ENCODE measurements at regions not wholly inside any gene's neighbourhood (a gene's known extent, or its start where the extent isn't known, plus 50 kb on each side); places are given as distances from the start of the nearest gene placed in this dataset.

DNA sequence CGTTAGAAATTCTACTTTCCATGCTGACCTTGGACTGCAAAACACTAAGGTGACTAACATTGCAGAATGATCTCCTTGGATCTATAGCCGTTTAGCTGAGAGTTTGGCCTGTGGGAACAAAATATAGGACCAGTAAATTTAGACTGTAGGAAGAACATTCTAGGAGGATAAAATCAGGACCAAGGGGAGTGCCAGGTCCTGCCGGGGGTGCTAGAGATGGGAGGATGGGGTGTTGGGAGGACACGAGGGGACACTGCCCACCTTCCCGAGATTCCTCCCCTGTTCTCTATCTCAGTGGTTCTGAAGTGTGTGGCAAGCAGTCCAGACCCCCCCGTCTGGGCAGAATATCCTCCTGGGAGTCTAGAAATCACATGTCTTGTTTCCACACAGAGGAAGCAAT lies 445.2 kb downstream of the ZSWIM6 start:
- no peak for DNase-seq (ENCODE audit: insufficient read length, low spot score)
- FAIRE-seq, result no peak
- TF ChIP-seq, protein P1, sequence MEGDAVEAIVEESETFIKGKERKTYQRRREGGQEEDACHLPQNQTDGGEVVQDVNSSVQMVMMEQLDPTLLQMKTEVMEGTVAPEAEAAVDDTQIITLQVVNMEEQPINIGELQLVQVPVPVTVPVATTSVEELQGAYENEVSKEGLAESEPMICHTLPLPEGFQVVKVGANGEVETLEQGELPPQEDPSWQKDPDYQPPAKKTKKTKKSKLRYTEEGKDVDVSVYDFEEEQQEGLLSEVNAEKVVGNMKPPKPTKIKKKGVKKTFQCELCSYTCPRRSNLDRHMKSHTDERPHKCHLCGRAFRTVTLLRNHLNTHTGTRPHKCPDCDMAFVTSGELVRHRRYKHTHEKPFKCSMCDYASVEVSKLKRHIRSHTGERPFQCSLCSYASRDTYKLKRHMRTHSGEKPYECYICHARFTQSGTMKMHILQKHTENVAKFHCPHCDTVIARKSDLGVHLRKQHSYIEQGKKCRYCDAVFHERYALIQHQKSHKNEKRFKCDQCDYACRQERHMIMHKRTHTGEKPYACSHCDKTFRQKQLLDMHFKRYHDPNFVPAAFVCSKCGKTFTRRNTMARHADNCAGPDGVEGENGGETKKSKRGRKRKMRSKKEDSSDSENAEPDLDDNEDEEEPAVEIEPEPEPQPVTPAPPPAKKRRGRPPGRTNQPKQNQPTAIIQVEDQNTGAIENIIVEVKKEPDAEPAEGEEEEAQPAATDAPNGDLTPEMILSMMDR (IDR thresholded peaks at IDR 0.05; ENCODE audit: insufficient read depth, missing control alignments), result no peak

DNA sequence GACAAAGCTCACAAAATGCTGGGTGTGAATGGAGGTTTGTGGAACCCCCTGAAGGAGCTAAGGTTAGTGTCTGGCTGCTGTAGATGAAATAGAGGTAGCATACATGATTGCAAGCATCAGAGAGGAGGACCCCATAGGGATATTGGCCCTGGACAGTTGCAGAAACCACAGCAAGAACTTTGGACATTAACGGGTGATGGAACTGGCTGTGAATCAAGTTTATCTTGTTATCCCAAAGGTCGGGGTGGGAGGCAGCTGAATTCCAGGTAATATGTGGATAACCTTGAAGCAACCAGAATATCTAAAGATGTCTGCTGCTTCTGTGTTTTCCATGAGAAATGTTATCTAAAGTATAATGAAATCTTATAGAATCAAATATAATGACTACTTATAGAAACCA lies 447.7 kb downstream of the ZSWIM6 start:
- DNase-seq (ENCODE audit: insufficient read length, low spot score), result no peak
- TF ChIP-seq, protein P1 (IDR thresholded peaks at IDR 0.05; ENCODE audit: insufficient read depth, missing control alignments), result no peak
- no peak for FAIRE-seq

- DNase-seq (ENCODE audit: insufficient read length, low spot score) (no peak), FAIRE-seq (no peak)
- TF ChIP-seq, protein P1 (IDR thresholded peaks at IDR 0.05; ENCODE audit: insufficient read depth, missing control alignments), result no peak
Observed at GRCh38 chr5:61783481-61783880, 451.4 kb downstream of the ZSWIM6 start.

DNA sequence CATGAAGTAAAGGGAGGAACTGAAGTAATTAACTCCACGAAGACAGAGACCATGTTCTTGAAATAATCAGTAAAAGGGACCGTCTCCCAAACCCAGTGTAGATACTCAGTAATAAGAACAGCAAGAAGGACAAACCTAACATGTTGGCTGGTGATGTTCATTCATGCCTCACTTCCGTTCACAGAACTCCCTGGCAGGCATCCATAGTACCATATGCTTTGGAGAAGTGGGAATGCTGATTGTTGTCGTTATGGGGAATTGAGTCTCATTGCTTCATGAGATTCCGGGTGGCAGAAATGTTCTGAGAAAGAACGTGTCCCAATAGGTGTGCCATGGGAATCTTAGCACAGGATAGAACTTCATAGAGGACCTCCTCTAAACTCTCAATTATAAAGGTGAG lies 452.3 kb downstream of the ZSWIM6 start:
- FAIRE-seq (no peak), DNase-seq (ENCODE audit: insufficient read length, low spot score) (no peak)
- TF ChIP-seq, protein P1 (IDR thresholded peaks at IDR 0.05; ENCODE audit: insufficient read depth, missing control alignments), result no peak

DNA sequence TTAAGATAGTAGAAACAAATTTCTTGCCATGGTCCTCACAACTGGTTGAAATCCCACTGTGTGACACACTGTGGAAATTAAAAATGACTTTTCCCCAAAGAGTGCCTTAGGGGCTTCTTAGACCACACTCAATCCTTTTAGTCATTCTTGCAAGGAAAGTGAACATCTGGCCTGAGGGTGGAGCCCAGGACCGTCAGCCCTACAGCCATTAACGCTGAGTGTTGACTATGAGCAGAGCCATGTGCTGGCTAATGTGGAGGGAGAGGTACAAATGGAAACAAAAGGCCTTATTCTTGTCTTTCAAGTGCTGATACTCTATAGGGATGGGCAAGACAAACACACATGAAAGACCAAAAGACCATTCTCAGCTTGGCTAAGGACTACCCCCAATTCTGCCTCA lies 456.5 kb downstream of the ZSWIM6 start:
- TF ChIP-seq, protein P1 (IDR thresholded peaks at IDR 0.05; ENCODE audit: insufficient read depth, missing control alignments), result no peak
- FAIRE-seq, result no peak
- DNase-seq (ENCODE audit: insufficient read length, low spot score), result no peak

GRCh38 chr5:61790007-61790406 lies 457.9 kb downstream of the ZSWIM6 start:
- no peak for DNase-seq (ENCODE audit: insufficient read length, low spot score)
- FAIRE-seq, result no peak
- TF ChIP-seq, protein P1 (IDR thresholded peaks at IDR 0.05; ENCODE audit: insufficient read depth, missing control alignments), result no peak

- TF ChIP-seq, protein P1 (IDR thresholded peaks at IDR 0.05; ENCODE audit: insufficient read depth, missing control alignments), result no peak
- no peak for DNase-seq (ENCODE audit: insufficient read length, low spot score)
- no peak for FAIRE-seq
Observed at GRCh38 chr5:61790678-61791077, 458.6 kb downstream of the ZSWIM6 start.
